ENCODE measurements at regions not wholly inside any gene's neighbourhood (a gene's known extent, or its start where the extent isn't known, plus 50 kb on each side); places are given as distances from the start of the nearest gene placed in this dataset.
"Not testable (repeated sequence)": the region's sequence is repeated elsewhere in the genome, so short reads cannot be mapped to it uniquely, and the experiment has no call there.

DNA sequence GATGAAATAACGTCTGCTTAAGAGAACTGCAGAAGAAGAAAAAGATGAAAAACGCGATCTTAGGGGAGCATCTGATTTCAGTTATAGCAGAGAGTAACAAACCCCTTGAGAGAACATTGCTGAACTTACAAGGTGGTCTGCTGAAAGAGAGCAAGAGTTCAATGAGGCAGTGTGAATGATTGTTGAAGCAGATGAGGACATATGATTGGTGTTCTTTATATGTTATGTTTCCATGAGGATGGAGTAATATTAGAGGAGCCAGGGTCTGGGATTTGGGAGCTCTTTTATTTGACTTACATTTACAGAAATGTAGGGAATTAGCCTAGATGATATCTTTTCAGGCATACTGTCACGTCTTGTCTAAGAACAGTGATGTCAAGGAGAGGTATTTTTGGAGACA is 1302.0 kb downstream of the KCNT2 start:
- no peak for DNase-seq (ENCODE audit: extremely low read depth, low read depth, low spot score)

DNA sequence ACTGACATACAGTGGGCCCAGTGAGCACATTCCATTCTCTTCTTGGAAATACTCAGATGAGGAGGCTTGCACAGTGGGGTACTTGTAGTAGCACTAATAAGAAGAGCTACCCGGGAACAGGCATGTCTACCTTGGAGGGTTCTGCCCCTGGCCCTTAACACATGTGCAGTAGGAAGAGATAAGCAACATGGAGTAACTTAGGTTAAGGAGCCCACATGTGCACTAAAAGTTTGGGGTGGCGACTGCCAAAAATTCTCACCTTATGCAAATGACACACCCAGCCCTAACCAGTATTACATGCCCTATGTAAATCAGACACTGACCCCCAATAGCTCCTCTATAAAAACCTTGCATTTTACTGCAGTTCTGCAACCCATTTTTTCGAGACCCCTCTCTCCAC is 1313.3 kb downstream of the KCNT2 start:
- no peak for DNase-seq (ENCODE audit: extremely low read depth, low read depth, low spot score)

DNA sequence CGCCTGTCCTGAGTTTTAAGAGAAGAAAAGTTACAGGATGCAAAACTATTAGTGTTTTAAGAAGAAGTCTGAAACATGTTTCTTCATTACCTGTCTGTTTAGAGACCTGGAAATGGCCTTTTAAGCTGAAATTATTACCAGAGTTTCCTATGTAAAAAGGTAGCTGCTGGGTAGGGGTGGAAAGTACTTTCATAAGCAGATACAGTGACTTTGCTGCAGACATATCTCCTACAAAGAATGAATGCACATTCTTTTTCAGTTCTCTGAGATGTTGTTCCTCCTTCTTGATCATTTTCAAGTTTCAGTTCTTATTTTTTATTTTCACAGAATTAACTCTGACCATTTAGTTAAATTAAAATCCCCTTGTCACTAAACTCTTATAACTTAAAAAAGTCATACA is 1329.6 kb downstream of the KCNT2 start:
- DNase-seq (ENCODE audit: extremely low read depth, low read depth, low spot score) = no peak

DNA sequence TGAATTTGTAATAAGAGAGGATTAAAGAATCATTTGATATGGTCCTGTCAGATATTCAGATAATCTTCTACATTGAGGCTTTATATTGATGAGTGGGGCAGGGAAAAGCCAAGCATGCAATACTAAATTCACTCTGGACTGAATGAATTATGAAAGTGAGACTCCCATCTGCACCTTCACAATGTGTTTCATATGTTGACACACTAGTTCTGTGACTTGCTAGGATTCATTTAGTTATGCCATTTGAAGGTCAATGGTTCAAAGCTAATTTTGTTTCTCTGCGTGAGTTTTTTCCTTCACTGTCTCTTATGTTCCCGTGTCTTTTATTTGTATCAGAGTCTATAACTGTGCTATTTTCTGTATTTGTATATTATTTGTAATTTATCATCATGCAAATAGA is 1332.5 kb downstream of the KCNT2 start:
- DNase-seq (ENCODE audit: extremely low read depth, low read depth, low spot score) = no peak

DNA sequence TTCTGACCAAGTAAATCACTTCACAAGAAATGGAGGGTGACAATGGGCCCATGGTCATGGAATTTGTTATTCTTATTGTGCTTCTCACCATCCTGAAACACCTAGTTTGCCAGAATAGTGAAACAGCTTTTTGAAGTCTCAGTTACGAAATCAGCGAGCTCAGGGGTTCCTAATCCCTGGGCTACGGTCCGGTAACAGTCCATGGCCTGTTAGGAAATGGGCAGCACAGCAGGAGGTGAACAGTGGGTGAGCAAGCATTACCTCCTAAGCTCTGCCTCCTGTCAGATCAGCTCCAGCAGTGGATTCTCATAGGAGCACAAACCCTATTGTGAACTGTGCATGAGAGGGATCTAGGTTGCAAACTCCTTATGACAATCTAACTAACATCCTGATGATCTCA is 1356.3 kb downstream of the KCNT2 start:
- DNase-seq (ENCODE audit: extremely low read depth, low read depth, low spot score) = no peak

DNA sequence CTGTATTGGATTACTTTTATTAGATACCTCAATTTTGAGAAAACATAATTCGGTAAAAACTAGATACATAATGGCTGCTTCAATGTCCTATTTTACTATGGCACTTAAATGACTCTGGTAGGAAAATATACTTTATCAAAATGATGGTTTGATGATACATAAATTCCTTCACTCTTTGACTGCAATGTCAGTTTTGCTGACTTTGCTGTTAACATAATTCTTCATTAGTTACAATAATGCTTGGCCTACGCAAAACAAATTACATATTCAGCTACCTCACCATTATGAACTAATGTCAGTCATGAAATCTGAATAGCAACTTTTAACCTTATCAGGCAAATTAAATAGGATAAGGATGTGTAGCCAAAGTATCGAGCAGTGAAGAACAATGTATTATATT is 1364.7 kb downstream of the KCNT2 start:
- no peak for DNase-seq (ENCODE audit: extremely low read depth, low read depth, low spot score)

DNA sequence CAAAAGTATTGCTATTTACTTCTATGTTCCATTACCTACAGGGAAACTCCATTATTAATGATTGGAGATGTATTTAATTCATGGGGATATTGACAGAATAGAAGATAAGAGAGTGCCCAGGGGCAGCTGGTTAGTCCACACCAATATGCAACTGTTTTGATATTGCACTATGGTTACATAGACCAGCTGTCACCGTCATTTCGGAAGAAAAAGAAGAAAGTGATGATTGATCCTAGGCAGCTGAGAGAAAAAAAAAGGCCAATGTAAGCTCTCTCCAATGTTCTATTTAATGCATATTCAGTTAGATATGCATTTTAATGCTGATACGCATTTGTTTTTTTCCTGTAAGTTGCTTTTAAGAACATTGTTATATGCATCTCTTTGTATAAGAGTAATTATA is 1367.2 kb downstream of the KCNT2 start:
- DNase-seq (ENCODE audit: extremely low read depth, low read depth, low spot score) = no peak

DNA sequence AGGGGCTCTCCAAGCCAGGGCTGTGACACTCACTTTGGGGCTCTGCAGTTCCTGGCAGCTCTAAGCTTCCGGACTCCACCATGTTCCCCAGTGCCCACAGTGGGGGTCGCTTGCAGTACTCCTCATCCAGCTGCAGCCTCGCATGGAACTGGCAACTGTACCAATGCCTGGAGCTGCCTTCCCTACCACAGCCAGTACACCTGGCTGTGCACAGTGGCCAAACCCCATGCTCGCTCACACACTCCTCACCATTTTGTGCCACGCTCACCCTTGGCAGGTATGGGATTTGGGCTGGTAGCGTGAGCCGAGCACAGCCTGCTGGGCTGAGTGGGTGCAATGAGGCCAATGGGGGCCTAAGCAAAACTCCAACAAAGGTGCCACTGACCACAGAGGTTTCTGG is 1369.9 kb downstream of the KCNT2 start:
- DNase-seq (ENCODE audit: extremely low read depth, low read depth, low spot score) = no peak

DNA sequence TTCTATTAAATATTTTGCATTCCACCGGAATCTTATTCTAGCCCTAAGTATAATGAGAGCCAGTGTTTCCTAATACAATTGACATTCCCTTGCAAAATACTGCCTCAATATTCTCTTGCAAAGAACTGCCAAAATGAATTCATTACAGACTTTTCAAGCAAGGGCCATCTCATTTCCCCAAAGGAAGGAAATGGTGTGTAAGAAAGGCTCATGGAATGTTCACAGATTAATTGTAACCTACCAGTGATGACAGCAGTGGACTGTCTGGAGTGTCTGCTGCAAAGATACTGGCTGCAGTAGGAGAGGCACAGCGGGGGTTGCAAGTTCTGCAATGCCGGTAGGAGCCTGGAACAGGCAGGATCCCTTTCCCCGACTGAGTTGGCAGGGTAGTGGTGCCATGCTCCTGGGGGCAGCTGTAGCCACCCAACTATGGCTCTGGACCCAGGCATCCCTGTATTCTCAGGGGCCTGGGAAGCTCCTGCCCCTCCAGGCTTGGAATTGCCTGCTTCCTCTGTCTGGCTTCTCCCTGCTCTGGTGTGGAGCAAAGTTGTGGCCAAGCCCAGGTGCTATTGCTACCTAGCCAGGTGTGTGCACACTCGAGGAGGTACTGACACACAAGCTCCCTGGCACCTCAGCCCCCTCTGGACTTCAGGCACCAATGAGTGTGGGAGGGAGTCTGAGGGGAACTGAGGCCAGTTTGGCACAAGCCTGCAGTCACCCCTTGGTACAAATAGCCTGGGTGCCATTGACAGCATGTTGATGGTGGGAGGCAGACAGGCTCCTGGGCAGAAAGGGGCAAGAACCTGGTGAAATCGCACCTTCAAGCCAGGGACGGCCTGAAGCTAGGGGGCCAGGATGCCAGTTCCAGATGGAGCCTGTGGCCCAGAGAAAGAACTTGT is 1371.0 kb downstream of the KCNT2 start:
- DNase-seq (ENCODE audit: extremely low read depth, low read depth, low spot score) = no peak

DNA sequence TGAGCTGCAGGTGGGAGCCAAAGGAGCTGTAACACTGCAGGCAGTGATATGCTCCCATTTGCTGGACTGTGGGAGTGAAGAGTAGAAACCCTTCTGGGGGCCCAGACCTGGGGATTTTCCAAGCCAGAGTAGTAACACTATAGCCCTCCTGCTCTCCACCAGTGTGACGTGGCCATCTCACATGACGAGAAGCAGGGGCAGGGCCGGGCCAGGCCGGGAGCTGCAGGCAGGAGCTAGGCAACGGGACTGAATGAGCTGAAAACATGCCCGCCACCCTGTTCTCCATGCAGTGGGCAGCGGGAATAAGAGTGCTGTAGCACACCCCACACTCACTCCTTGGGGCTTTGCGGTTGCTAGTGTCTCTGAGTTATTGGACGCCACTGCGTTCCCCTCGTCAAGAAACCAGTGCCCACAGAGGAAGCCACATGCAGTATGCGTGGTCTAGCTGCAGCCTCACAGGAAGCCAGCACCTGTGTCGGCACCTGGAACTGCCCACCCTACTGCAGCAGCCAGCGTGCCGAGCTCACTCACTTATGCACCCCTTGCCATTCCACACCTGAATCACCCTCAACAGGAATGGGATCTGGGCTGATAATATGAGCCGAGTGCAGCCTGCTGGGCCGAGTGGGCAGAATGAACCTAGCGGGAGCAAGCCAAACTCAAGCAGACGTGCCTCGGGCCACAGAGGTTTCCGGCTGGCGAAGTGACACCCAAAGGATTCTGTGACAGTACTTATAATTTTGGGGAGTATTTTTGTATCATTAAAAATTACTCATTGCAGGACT is 1389.6 kb downstream of the KCNT2 start:
- no peak for DNase-seq (ENCODE audit: extremely low read depth, low read depth, low spot score)

DNA sequence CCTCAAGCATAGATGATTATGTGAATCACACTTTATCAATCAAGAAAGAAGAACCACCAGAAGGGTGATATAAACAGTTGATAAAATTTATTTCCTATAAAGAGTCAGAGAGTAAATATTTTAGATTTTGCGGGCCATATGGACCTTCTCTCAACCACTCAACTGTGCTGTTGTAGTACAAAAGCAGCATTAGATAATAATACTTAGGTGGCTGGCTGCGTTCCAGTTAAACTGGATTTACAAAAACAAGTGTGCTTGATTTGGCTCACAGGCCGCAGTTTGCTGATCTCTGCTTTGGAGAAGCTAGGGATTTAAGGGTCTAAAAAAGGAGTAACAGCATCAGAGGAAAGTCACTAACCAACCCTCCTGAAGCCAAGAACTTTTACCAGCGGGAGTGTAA is 1406.0 kb downstream of the KCNT2 start:
- DNase-seq (ENCODE audit: extremely low read depth, low read depth, low spot score) = no peak

DNA sequence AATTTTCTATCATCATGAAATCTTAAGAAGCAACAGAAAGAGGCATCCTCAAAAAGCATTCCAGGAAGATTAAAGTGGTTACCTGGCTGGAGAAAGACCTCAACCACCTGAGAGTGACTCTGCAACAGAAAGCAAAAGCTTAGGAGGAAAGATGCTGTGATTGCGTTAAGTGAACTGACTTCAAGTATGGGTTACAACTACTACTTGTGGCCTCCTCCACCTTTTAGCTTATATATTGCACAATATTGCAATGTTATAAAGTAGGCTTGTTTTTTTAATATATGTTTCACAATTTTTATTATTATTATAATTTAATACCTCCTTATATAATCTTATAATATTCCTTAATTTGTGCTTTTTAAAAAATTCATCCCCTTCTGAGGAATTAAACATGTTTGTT is 1407.5 kb downstream of the KCNT2 start:
- DNase-seq (ENCODE audit: extremely low read depth, low read depth, low spot score) = no peak

DNA sequence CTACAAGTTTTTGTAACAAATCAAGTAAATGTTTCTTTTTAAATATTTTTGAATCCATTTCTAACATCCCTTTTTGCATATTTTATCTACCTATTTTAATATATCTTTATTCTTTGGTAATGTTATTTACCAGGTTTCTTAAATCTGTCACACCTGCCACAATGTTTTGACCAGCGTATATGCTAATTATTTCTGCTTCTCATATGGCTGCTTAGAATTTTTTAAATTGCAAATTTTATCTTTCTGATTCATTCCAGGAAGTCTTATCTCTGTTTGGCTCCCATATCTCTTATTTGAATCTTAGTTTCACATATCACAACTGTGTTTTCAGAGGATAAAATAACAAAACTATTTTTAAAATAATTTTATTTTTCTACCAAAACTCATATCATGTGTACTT is 1411.1 kb downstream of the KCNT2 start:
- DNase-seq (ENCODE audit: extremely low read depth, low read depth, low spot score) = no peak

DNA sequence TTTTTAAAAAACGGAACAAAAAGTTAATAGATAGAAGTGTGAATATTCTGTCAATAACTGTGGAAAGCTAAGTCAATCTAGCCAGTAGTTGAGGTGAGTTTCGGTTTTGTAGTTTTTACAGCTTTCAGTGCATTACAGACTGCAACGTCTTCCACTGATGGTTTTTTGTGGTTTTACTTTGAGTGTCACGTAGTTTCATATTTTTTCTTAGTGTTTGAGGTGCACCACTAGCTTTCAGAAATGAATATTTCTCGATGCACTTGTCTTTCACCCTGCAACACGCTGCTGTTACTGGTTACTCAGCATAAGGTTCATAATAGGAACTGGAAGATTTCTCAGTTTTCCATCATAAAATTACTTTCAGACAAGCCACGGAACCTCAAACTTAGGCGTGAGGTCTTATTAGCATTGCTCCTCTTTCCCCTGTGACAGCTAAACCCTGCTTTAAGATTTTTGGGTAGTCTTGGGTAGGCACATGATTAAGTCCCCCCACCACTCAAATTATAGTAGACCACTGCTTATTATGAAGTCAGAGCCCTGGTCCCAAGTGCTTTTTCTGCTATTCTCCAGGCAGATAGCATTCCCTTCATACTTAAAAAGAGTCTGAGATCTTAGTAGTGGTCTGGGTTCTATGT is 1412.7 kb downstream of the KCNT2 start:
- DNase-seq (ENCODE audit: extremely low read depth, low read depth, low spot score) = no peak

DNA sequence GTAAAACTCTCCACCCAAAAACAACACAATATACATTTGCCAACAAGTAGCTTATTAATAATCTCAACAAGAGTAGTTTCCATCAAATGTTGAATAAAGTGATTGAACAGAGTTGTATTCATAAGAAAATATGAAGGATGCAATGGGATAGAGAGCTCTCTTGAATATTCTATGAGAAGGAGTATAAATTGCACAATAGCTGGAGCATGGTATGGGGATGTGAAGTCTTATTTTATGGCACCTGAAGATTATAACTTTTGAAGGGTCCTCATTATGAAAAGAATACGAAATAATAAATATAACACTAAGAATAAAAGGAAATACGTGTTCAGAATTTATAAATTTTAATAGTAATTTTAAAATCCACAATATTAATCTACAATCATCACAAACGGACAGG is 1415.1 kb downstream of the KCNT2 start:
- DNase-seq (ENCODE audit: extremely low read depth, low read depth, low spot score) = no peak

DNA sequence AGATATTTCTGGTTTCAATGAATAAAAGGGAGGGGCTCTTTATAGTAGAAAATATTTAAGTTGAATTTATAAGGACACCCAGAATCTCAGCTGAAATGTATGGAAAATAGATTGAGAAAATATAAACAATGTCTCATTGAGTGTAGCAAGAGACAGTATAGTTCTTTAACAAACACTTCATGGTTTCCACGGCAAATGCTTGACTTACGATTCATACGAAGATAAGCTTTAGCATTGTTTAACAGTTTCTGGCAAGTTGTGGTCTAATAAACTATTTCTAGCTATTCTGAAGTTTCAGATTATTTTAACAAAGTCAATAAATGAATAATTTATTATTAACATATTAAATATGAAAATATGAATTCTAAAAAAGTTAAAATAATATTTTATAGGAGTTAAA is 1419.4 kb downstream of the KCNT2 start:
- no peak for DNase-seq (ENCODE audit: extremely low read depth, low read depth, low spot score)

DNA sequence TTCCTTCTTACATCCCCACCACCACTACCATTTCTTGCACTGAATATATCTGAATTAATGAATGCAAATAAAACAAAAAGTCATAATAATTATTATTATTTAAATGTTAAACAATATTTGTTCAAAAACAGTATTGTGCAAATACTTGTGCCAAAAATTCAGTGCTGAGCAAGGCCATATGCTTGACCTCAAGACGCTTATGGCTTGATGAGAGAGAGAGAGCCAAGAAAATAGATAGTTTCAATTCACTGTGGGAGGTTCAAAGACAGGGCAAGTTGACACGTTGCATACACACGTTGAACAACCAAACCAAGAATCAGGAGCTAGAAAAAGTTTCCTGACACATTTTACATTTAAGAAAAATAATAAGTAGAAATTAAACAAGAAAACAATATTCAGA is 1421.7 kb downstream of the KCNT2 start:
- DNase-seq (ENCODE audit: extremely low read depth, low read depth, low spot score) = no peak

DNA sequence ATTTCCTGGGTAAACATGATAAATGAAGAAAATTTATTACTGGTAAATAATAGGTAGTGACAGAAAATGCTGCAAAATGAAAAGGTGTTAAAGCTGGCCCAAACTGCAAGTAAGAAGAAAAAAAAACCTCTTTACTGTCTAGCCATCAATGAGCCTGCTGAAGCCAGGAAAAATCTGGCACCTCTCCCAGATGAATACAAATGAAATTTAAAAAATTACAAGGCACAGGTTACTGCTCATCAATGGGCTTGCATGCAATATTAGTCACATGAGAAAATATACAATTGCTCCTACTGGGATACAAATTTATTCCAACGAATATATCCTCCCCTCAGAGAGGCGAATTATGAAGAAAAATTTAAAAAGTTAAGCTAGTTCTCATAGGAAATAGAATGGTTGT is 1422.5 kb downstream of the KCNT2 start:
- no peak for DNase-seq (ENCODE audit: extremely low read depth, low read depth, low spot score)

DNA sequence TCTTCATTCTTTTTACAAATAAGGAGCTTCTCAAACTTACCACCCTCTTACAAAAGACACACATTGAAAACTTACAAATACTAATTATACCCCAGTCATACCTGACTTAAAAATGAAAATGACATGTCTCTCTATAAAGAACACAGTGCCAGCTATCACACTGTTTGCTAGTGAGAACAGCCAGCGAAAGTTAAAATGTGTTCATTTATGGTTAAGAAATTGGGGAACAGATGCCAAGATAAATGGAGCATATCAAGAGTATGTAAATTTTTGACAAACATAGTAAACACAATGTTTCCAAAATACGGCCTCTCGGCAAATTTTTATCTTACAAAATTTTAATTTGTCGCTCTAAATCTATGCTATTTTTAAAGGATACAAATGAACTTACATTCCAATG is 1422.9 kb downstream of the KCNT2 start:
- DNase-seq (ENCODE audit: extremely low read depth, low read depth, low spot score) = no peak

DNA sequence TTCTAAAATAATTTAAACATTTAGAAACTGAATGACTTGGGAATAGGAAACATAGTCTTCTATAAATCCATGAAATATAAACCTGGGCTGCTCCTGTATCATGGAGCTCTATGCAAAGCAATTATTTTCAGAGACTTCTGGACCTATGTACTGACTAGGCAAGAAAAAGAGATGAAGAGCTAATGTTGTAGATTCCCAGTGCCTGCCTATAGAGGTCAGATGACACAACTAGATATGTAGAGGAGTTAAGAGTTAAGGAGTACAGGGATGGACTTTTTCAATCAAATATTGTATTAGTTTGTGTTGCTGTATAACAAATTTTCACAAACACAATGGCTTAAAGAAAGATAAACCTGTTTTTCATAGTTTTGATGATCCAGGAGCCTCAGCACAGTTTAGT is 1434.5 kb downstream of the KCNT2 start:
- DNase-seq (ENCODE audit: extremely low read depth, low read depth, low spot score) = no peak

DNA sequence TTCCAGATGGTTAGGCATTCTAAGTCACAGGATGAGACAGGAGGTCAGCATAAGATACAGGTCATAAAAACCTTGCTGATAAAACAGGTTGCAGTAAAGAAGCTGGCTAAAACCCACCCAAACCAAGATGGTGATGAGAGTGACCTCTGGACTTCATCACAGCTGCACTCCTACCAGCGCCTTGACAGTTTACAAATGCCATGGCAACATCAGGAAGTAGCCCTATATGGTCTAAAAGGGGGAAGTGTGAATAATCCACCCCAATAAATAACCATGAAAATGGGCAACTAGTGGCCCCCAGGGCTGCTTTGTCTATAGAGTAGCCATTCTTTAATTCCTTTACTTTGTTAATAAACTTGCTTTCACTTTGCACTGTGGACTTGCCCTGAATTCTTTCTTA is 1448.4 kb downstream of the KCNT2 start:
- DNase-seq (ENCODE audit: extremely low read depth, low read depth, low spot score) = not testable (repeated sequence)

DNA sequence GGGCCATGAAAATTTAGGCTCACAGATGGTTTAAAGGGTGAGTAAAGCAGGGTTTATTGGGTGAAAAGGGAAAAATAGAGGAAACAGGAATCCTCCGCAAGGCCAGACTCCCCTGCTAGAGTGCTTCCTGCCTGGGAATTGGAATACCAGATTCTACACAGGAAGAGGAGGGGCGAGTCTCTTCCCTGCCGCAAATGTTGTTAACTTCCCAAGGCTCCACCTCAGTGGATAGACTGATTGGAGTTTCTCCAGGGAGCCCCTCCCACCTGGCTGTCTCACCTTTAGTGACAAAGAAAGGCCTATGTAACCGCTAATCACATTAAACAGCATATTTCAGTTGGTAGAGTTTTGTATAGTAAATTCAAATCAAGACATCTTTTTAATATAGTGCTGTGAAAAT is 1450.1 kb downstream of the KCNT2 start:
- DNase-seq (ENCODE audit: extremely low read depth, low read depth, low spot score) = no peak

Measured in glomerular endothelial cell (primary cell).